COLO668 (cell line): ENCODE measurements at regions not wholly inside any gene's neighbourhood (a gene's known extent, or its start where the extent isn't known, plus 50 kb on each side); places are given as distances from the start of the nearest gene placed in this dataset.

Experiments
- DNase-seq: peaks from one replicate; lab custom pipeline; 2025; ENCODE audit not compliant: unreplicated experiment; lab: John Stamatoyannopoulos, UW

DNA sequence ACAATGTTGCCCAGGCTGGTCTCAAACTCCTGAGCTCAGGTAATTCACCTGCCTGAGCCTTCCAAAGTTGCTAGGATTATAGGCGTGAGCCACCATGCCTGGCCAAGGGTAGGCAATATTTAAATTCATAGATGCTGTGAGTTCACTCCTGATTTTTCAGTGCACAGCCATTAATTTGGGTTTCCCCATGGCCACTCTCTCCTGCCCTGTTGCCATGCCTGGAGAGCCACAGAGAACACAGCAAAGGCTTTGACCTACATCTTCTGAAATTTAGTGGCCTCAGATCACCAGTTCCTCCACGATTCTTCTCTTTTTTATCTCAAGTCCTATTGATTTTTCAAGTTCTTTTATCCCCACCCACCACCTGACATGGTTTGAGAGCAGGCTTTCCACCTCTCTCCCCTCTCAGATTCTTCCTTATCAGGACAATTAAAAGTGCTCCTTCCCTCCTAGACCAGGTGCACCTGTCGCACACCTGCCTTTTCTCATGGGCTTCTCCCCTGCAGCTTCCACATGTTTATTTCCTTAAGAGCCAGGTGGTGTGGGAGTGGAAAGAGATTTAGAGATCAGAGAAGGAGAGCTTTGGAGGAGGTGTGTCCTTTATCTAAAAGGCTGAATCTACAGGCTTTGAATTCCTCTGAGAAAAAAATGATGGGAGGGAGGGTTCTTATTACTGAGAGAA is 123.8 kb downstream of the ADRA2A start:
- peak; percentile 59 for DNase-seq

DNA sequence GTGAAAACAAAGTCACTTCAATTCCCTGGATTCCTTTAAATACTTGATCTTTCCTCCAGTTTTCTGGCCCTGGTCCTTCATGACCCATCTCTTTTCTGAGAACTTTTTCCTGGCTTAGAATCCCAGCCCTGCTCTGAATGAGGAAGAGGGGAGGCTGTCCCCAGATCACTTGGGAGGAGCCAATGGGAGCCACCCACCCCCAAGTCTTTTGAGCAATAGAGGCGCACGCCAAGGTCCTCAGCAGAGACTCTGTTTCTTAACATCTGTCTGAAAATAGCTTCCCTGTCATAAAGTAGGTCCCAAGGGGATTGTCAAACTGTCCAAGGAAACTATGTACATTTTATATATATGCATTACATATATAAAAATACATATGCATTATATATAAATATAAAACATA is 126.8 kb downstream of the ADRA2A start:
- DNase-seq = no peak

DNA sequence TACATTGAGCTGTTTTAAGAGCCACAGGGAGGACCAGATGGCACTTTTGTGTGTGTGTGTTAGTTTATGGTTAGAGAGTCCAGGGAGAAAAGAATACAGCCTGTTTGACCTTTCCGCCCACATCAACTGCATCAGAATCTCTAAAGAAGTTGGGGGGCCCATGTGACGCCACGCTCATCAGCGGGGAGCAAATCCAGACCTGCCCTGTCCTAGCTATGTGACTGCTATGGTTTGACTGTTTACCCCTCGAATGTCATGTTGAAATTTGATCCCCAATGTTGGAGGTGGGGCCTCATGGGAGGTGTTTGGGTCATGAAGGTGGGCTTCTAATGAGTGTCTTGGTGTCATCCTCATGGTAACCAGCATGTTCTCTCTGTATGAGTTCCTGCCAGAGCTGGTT is 128.0 kb downstream of the ADRA2A start:
- peak; percentile 5 for DNase-seq

DNA sequence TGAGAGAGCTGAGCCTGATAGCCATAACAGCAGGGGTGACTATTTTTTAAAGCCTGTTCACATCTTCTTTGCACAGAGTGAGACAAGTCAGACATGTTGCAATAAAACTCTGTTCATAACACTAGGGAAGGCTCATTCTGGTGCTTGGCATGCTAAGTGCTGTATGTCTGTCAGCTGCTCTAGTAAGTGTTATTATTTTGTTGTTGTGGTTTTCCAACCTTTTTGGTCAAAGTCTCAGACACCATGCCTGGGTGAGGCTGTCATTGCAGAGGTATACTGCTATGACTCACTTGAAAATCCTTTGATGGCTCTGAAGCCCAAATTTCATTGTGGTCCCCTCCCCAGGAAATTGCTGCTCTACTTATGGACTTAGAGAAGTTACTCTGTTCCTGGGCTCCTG is 129.7 kb downstream of the ADRA2A start:
- DNase-seq = no peak

DNA sequence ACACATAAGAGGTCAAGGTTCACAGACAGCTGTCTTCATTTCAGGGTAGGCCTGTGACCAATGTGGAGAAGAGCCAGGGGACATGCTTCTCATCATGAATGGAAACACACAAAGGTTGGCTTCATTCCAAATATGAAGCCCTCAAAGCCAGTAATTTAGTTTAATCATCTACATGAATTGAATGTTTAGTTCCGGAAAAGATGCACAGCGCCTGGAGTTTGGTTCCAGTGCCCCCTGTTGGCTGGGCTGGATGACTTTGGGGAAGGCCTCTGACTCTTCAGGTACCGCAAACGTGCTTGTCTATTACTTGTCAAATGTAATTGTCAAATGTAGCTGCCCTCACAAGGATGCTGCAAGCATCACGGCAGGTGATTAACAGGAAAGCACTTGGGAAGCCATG is 130.7 kb downstream of the ADRA2A start:
- peak; percentile 14 for DNase-seq

DNA sequence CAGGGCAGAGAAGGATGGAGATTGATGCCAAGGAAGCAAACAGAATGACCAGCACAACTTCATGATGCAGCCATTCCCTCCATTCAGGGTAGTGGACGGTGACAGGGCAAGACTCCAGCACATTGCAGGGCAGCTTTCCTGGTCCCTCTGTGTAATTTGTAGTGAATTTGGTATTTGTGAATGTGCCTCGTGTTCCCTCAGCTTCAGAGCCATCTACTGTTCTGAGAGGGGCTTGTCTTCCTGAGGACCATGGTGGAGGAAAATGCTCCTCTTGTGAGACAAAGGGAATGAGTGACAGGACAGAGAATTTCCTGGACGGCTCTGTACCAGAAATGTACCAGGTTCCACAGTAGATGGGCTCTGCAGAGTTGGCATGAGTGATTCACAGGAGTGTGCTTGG is 132.1 kb downstream of the ADRA2A start:
- no peak for DNase-seq

DNA sequence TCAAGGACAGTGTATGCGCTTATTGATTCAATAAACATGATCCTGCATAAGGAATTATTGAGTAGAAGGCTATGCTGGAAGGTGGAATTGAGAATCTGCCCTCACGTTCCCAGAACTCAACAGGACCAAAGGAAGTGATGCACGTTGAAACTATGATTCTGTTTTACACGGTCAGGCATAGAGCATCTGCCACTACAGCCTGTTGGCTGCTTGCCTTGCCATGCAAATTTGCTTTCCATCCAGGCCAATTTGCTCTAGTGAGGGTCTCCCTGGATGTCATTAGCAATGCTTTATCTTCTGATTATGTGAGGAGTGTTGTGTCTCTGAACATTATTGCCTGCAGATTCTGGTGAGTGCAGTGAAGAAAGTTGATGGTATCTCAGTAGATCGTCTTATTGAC is 132.9 kb downstream of the ADRA2A start:
- no peak for DNase-seq

DNA sequence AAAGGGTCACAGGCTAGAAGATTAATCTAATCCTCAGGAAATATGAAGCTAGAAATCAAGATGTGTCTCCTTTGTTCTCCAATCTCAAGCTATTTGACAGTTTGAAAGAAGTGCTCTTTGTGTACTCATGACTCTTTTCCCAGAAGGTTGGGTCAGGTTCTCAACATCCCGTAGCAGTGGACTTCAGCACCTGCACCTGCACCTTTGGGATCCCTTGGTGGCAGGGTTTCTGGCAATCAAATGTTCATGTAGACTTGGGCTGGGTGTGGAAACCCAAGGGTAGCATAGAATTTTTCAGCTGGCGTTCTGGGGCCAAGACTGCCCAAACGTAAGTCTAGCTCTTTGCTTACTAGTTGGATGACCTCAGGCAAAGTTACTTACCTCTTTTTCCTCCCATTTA is 134.4 kb downstream of the ADRA2A start:
- DNase-seq = no peak

DNA sequence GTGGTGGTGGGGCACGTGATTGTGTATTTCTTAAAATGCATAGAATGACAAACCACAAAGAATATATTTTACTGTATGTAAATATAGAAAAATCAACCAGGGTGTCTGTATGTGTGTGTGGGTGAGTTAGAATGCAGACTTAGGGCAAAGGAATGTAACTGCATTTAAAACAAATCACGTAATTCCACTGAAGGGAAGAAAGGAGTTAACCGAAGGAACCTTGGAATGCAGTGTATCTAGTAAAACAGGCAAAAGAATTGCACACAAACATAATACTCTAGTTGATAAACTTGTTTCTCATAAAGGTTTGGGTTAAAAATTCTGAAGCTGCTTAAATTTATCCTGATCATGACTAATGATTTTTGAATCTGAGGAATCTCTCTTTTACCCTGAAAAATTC is 134.9 kb downstream of the ADRA2A start:
- DNase-seq = no peak

DNA sequence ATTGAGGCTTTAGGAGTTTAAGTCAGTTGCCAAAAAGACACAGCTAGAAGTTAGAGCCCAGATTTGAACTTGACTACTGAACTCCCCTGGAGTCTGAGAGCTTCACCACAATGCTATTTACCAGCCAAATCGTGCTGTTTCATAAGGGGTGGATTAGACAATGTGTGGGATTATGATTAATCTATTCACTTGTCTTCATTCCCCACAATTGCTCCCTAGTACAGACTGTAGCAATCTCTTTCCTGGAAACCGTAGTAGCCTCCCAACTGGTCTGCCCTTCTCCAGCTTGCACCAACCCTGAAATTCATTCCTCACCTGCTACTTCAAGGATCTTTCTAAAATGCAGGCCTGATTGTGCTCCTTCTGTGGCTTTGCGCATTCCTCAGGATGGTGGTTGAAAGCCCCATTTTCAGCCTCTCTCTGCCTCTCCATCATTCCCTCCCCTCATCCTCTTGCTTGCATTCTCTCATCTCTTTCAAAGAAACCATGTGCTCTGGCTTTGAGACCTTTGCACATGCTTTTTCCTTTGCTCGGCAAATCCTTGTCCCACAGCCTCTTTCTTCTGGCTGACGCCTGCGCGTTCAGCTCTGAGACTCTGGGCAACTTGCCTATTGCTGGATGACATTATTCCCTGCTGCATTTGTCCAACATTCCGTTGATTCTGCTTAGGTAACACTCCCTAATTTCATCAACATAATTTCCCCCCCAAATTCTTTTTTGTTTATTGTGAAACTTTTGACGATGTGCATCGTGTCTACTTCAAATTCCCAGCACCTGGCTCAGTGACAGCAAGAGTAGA is 145.1 kb downstream of the ADRA2A start:
- no peak for DNase-seq

DNA sequence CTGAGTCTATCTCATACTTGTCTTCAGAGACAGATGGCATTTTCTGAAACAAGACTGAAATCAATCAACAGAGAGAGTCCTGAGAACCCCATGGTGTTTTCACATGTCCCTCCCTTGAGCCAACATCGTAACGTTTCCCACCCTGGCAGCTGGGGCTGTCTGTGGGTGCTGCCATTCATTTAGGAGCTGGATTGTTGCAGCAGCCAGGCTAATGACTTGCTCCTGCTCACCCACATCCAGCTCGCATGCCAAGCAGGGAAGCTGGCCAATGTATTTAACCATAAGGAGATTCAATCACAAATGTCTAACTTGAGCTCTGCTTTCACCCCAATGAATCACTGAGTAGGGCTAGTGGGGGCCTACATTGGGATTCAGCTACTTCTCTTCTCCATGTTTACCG is 146.1 kb downstream of the ADRA2A start:
- no peak for DNase-seq

DNA sequence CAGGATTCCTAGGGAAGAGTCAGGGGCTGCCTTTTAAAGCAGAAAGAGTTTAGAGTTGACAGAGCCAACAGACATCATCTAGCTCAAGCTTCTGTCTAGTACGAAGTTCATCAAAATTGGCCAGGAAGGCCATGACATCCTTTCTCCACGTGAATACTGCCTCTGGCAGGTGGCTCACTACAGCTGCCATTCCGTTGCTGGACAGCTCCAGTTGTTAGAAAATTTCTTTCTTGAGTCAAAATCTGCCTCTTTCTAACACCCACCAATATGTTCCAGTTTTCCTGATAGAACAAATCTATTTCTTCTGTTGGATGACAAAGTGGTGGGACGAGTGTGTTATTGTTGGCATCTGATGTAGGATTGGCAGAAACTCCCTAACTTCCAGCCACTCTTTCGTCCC is 154.9 kb downstream of the ADRA2A start:
- no peak for DNase-seq

DNA sequence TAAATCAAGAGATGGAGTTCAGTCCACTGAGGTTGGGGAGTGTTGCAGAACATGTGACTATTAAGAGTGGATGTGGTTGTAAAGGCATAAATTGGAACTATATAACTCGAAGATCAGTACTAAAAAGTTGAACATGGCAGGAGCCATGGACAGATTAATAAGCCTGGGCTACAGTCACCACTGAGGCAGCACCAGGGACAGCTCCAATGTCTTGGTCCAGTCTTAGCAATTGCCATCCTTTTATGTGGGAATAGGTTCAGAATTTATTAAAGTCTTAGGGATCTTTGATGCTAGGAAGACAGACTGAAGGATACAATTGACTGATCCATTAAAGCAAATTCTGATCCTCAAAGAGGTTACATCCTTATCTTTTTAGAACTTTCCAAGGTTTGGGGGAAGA is 156.6 kb downstream of the ADRA2A start:
- DNase-seq = no peak

DNA sequence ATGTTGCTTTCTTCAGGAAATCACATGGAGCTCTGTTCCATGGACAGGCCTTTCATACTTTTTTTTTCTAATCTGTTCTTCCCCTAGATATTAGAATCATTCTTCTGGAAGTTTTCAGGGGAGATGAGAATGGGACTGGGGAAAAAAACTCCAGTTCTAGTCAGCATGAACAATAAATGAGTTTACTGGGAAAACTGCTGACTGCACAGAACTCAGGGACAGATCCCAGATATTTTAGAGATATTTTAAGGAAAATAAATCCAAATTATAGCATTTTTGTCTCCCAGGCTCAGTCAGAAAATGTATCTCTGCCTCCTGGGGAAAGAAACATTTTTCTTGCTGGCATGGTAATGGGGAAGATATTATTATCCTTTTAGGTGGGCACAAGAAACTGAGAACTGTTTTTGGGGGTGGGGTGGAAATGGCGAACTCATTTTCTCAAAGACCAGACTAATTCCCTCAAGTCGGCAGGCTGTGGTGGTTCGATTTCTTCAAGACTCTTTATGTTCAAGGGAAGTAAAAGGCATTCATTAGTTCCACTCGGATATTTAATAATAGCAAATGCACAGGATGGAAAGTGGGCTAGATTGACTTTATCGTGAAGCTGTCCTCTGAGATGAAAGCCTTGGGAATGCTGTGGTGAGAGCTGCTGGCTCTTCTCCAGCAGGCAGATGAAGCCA is 157.5 kb downstream of the ADRA2A start:
- DNase-seq = no peak

DNA sequence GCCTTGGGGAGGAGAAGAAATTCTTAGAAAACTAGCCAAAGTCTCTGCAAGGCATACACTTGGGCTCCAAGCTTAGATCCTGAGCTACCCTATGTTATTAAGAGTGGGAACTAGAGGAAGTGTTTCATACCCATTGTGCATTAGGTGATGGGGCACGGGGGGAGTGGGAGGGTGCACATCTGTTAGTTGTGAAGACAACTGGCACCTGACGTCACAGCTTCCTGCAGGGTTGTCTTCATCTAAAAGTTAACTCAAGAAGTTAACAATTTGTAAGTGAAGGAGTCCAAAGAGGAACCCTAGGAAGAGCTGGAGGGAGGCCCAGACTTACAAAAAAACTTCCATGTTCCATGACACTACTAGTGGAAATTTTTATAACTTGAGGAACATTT is 158.1 kb downstream of the ADRA2A start:
- no peak for DNase-seq

DNA sequence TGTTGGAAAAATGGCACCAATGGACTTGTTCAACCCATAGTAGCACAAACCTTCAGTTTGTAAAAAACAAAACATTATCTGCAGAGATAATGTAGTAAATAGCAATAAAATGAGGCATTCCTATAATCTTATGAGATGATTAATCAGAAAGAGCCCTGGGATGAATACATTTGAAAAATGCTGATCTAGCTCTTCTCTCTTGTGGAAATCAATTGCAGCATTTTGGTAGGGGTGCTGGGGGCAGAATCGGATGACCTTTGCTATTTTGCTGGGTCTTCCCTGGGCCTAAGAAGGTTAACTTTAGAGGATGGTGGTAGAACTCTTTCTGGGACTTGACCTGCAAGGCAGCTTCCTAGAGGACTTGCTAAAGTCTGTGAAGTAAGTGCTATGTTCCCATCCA is 163.5 kb downstream of the ADRA2A start:
- no peak for DNase-seq

DNA sequence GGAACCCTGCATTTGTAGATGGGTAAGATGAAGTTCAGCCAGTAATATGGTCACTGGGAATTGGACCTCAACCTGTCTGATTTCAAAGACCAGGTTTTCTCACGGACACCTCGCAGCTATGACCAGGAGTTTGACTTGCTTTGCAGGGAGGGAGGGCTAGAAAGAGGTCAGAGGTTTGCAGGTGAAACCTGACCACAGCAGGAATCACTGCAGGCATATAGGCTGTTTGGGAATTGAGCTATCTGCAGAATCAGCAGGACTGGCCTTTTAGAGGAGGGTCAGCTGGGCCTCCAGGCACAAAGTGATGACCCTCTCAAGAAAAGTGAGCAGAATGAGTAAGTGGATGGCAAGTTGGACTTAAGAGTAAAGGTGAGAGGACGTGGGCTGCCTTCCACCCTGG is 166.3 kb downstream of the ADRA2A start:
- no peak for DNase-seq

DNA sequence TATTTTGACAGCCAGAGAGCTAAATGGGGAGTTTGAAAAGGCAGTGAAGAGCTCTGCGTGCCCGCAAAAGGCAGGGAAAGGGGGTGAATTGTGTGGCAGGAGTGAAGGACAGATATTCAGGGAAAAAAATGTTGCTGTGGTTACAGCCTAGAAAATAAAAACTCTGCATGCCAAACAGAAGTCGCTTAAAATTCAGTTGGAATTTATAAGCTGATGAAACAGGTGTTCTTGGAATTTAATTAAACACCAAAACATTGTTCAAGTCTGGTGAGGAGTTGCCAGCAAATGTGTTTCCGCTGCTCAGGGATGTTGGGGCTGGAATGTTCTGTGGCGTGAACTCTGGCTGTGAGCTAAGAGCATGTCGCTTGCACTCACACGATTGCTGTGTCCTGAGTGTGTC is 169.3 kb downstream of the ADRA2A start:
- no peak for DNase-seq

DNA sequence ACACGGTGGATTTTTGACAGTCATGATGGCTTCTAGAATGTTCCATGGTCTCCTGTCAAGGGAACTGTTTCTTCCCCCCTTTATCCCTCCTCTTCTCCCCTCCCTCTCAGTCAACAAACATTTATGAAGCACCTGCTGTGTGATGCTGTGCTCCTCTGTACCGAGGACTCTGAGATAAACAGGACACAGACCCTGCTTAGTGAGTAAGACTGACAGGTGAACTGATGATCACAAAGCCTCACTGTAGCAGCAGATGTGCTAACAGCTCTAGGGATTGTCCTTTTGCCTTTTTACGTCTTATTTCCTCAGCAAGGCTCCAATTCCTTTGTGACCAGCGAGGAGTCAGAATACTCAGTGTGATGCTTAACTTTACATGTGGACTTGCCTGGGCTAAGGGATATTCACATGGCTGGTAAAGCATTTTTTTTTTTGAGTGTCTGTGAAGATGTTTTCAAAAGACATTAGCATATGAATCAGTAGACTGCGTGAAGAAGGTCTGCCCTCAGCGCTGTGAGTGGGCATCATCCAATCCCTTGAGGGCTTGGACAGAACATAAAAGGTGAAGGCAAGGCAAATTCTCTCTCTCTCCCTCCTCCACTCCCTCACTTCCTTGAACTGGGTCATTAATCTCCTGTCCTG is 170.1 kb downstream of the ADRA2A start:
- no peak for DNase-seq

DNA sequence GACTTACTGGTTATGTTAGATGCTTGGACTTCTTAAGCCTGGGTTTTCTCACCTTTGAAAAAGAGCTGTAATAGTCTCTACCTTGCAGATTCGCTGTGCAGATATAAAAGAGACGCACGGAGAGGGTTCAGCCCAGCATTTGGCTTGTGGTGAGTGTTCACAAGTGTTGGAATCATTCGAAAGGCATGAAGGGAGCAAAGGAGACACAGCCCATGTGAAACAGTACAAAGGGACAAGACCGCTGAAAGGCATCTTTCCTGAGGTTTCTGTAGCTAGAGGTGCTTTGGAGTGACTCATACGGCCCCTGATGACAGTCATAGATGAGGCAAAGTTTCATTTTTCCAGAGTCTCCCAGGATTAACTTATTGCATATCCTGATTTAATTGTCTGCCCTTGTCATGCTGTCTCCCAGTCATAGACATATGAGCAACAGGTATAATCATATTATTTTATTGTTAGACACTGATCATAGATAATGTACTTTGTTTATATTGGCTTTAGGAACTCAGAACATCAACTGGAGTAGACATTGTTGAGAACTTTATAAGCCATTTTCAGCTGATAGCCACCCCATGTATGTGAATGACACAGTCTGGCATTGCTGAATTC is 171.1 kb downstream of the ADRA2A start:
- DNase-seq = no peak

DNA sequence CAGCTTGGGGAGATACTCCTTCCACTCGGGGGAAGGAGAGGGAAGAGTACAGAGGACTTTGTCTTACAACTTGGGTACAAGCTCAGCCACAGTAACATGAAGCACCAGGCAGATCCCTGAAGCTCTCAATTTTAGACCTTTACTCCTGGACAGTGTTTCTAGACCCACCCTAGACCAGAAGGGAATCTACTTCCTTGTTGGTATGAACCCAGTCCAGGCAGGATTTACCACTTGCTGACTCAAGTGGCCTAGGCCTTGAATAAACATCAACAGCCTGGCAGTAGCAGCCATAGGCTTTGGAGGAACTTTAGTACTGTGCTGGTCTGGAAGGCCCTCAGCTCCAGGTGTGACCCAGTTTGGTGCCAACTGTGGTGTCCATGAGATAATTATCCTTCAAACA is 173.1 kb downstream of the ADRA2A start:
- DNase-seq = no peak
